A549 (cell line): ENCODE measurements at regions not wholly inside any gene's neighbourhood (a gene's known extent, or its start where the extent isn't known, plus 50 kb on each side); places are given as distances from the start of the nearest gene placed in this dataset.

ENCODE experiments used
- ATAC-seq, 2 experiments: fragments of 200-7000 bp in 1 of 2; fragments of >200 bp in 1 of 2; cut with Nextera tagmentation in 1 of 2; cut with Tn5 transposase in 1 of 2; 3 replicates each; pipeline versions ENCODE4 v1.8.0 to v1.9.1; 2018 to 2020; ENCODE audit warnings: mild to moderate bottlenecking in 1 of 2, moderate library complexity in 1 of 2
- CTCF ChIA-PET: fragments of 300-600 bp; sonication (Branson Sonifier 250); formaldehyde crosslinking; extraction: SDS; loops from one replicate; lab custom pipeline; 2021; ENCODE audit warnings: antibody characterized with exemption, inconsistent platforms; lab: Yijun Ruan, JAX
- POLR2A ChIA-PET: fragments of 350-600 bp; formaldehyde crosslinking; extraction: SDS; loops from one replicate; lab custom pipeline; 2021; ENCODE audit warnings: antibody characterized with exemption, inconsistent platforms; lab: Yijun Ruan, JAX
- DNase-seq, 2 experiments: peaks; one replicate each; pipeline versions ENCODE4 v3.0.0 to v3.0.0-alpha.2; 2011 to 2016; ENCODE audit warnings: low read depth in 1 of 2, low spot score in 1 of 2
- FAIRE-seq: peaks from 2 replicates; lab custom pipeline; 2011; peaks lifted over from hg19 to GRCh38; lab: Jason Lieb, UNC
- H3K27ac ChIP-seq, 2 experiments: fragments of >200 bp; sonication (Bioruptor Twin); formaldehyde crosslinking; 3 replicates each; pipeline ENCODE4 v1.5.1; 2016 to 2017
- H3K4me1 ChIP-seq: fragments of >200 bp; sonication (Bioruptor Twin); formaldehyde crosslinking; 3 replicates; pipeline ENCODE4 v1.6.1; 2016
- H3K4me2 ChIP-seq: fragments of >200 bp; sonication (Bioruptor Twin); formaldehyde crosslinking; 3 replicates; pipeline ENCODE4 v1.6.1; 2016
- H3K4me3 ChIP-seq: fragments of >200 bp; sonication (Bioruptor Twin); formaldehyde crosslinking; 3 replicates; pipeline ENCODE4 v1.5.1; 2016
- H3K9me3 ChIP-seq: fragments of >200 bp; sonication (Bioruptor Twin); formaldehyde crosslinking; 3 replicates; pipeline ENCODE4 v1.6.1; 2016
- CBX8 ChIP-seq: fragments of 200-600 bp; sonication (generic); IDR thresholded peaks from 2 replicates; pipeline ENCODE4 v1.6.1; 2016
- CHD2 ChIP-seq: fragments of 150-350 bp; IDR thresholded peaks from 2 replicates; pipeline ENCODE4 v1.6.1; 2014; ENCODE audit warnings: low read length; ENCODE audit not compliant: partially characterized antibody
- EHF ChIP-seq: fragments of 250-450 bp; sonication (Bioruptor Pico); IDR thresholded peaks from 2 replicates; pipeline ENCODE4 v1.5.0; 2020; ENCODE audit warnings: mild to moderate bottlenecking
- EHMT2 ChIP-seq: fragments of 200-600 bp; sonication (generic); IDR thresholded peaks from 2 replicates; pipeline ENCODE4 v1.6.1; 2016; ENCODE audit warnings: antibody characterized with exemption, low read depth, mild to moderate bottlenecking, moderate library complexity
- GATA3 ChIP-seq: IDR thresholded peaks from 2 replicates; pipeline ENCODE4 v1.6.1; 2012; ENCODE audit warnings: borderline replicate concordance
- HOXA7 ChIP-seq: fragments of 250-450 bp; sonication (Bioruptor Pico); IDR thresholded peaks from 2 replicates; pipeline ENCODE4 v1.5.0; 2020; ENCODE audit warnings: mild to moderate bottlenecking, moderate library complexity
- HOXB5 ChIP-seq: fragments of 250-450 bp; sonication (Bioruptor Pico); IDR thresholded peaks from 2 replicates; pipeline ENCODE4 v1.5.0; 2020; ENCODE audit warnings: mild to moderate bottlenecking, moderate library complexity
- JUN ChIP-seq, 2 experiments: fragments of >200 bp; sonication (Bioruptor Twin); formaldehyde crosslinking; IDR thresholded peaks; 2 replicates in 1 of 2; 3 replicates in 1 of 2; pipeline ENCODE4 v1.6.1; 2016 to 2017
- JUNB ChIP-seq: fragments of >200 bp; sonication (Bioruptor Twin); formaldehyde crosslinking; IDR thresholded peaks from 2 replicates; pipeline ENCODE4 v1.6.1; 2016
- MAZ ChIP-seq: fragments of 150-350 bp; IDR thresholded peaks from 2 replicates; pipeline ENCODE4 v1.6.1; 2014; ENCODE audit warnings: antibody characterized with exemption, low read depth, low read length, borderline replicate concordance
- NPAS2 ChIP-seq: fragments of 250-450 bp; sonication (Bioruptor Pico); IDR thresholded peaks from 2 replicates; pipeline ENCODE4 v1.8.0; 2022; ENCODE audit warnings: mild to moderate bottlenecking, moderate library complexity, borderline replicate concordance
- NR3C1 ChIP-seq: fragments of >200 bp; sonication (Bioruptor Twin); formaldehyde crosslinking; IDR thresholded peaks from 3 replicates; pipeline ENCODE4 v1.6.1; 2017
- PHF8 ChIP-seq: fragments of 200-600 bp; sonication (generic); IDR thresholded peaks from 2 replicates; pipeline ENCODE4 v1.6.1; 2016; ENCODE audit warnings: low read depth, mild to moderate bottlenecking, antibody characterized with exemption, moderate library complexity, borderline replicate concordance
- POLR2AphosphoS2 ChIP-seq: conservative IDR thresholded peaks from 2 replicates; pipeline ENCODE4 v1.6.1; 2012; ENCODE audit warnings: low read length, improper control_type of control experiment, inconsistent platforms
- RARB ChIP-seq: fragments of 250-450 bp; sonication (Bioruptor Pico); IDR thresholded peaks from 2 replicates; pipeline ENCODE4 v1.8.0; 2021; ENCODE audit warnings: mild to moderate bottlenecking, moderate library complexity
- RCOR1 ChIP-seq: fragments of 150-350 bp; IDR thresholded peaks from 2 replicates; pipeline ENCODE4 v1.6.1; 2014; ENCODE audit warnings: antibody characterized with exemption, low read length, low read depth
- RFX5 ChIP-seq: fragments of 450-650 bp; IDR thresholded peaks from 2 replicates; pipeline ENCODE4 v1.7.1; 2014; ENCODE audit warnings: antibody characterized with exemption, mild to moderate bottlenecking, moderate library complexity
- SMC3 ChIP-seq: fragments of >200 bp; sonication (Bioruptor Twin); formaldehyde crosslinking; IDR thresholded peaks from 3 replicates; pipeline ENCODE4 v1.6.1; 2018; ENCODE audit warnings: inconsistent platforms
- SREBF2 ChIP-seq: fragments of 450-650 bp; IDR thresholded peaks from 2 replicates; pipeline ENCODE4 v1.6.1; 2014; ENCODE audit warnings: mild to moderate bottlenecking, moderate library complexity
- TFCP2L1 ChIP-seq: fragments of 250-450 bp; sonication (Bioruptor Pico); IDR thresholded peaks from 2 replicates; pipeline ENCODE4 v1.5.0; 2021; ENCODE audit warnings: mild to moderate bottlenecking
- TP53 ChIP-seq: fragments of 250-450 bp; sonication (Bioruptor Pico); IDR thresholded peaks from 2 replicates; pipeline ENCODE4 v1.5.0; 2021; ENCODE audit warnings: mild to moderate bottlenecking, moderate library complexity
- ZNF302 ChIP-seq: fragments of 250-450 bp; sonication (Bioruptor Pico); IDR thresholded peaks from 2 replicates; pipeline ENCODE4 v1.9.0; 2021; ENCODE audit warnings: inconsistent platforms, mild to moderate bottlenecking, moderate library complexity
- ZSCAN20 ChIP-seq: fragments of 250-450 bp; sonication (Bioruptor Pico); IDR thresholded peaks from 2 replicates; pipeline ENCODE4 v1.8.0; 2022; ENCODE audit warnings: mild to moderate bottlenecking, moderate library complexity
- WGBS: methylation state at CpG from one replicate; pipeline ENCODE4 v1.1.6; 2017; ENCODE audit errors: missing lambda C conversion rate; 5-methylcytosine and 5-hydroxymethylcytosine counted together
- TF ChIP-seq, protein P1 (sequence below): fragments of 250-450 bp; sonication (Bioruptor Pico); IDR thresholded peaks from 2 replicates; pipeline ENCODE4 v1.5.0; 2020; ENCODE audit warnings: low read depth, mild to moderate bottlenecking, moderate library complexity
- TF ChIP-seq, protein P2 (sequence below): fragments of >200 bp; sonication (Bioruptor Twin); formaldehyde crosslinking; IDR thresholded peaks from 3 replicates; pipeline ENCODE4 v1.6.1; 2016
- TF ChIP-seq, protein P3 (sequence below): fragments of 250-450 bp; sonication (Bioruptor Pico); IDR thresholded peaks from 2 replicates; pipeline ENCODE4 v1.5.0; 2021; ENCODE audit warnings: mild to moderate bottlenecking, moderate library complexity, borderline replicate concordance
- TF ChIP-seq, protein P4 (sequence below): IDR thresholded peaks from 2 replicates; pipeline ENCODE4 v1.6.1; 2012; ENCODE audit warnings: low read depth, borderline replicate concordance

DNA sequence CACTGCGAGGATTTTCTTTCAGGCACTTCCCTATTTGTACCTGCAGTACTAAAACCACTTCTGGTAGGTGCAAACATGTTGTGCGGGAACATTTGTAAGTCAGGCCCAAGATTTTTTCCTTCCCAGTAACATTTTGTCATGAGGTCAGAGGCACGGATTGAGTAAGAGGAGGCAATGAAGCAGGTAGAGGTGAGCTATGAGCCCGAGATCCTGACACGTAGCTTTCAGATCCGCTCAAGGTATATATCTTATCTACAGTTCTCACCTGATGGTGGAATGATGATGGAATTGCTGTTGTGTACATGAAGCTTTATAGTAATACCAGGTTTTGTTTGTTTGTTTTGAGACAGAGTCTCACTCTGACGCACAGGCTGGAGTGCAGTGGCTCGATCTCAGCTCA is 497.5 kb downstream of the NR2F2 start:
- 11% methylated on average over 8 of the region's 8 CpGs for WGBS
- CTCF ChIA-PET, result interaction anchor here (1.2 kb wide), 1 partner anchor 57 kb away, joined by 3 read pairs; no protein-coding TSS in a partner anchor
- H3K9me3 ChIP-seq, result no peaks in the 10 kb centered on the region
- H3K4me2 ChIP-seq, result no peak overlapping the region
- H3K27ac ChIP-seq, result no peak overlapping the region
- no peaks in the 10 kb centered on the region for H3K4me1 ChIP-seq
- no peak for ATAC-seq
- H3K4me3 ChIP-seq, result no peak overlapping the region
- no peak for TF ChIP-seq HOXB5 (CRISPR knock-in tag)
- TF ChIP-seq, protein P1, sequence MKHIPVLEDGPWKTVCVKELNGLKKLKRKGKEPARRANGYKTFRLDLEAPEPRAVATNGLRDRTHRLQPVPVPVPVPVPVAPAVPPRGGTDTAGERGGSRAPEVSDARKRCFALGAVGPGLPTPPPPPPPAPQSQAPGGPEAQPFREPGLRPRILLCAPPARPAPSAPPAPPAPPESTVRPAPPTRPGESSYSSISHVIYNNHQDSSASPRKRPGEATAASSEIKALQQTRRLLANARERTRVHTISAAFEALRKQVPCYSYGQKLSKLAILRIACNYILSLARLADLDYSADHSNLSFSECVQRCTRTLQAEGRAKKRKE (CRISPR knock-in tag), result no peak
- TF ChIP-seq TP53 (CRISPR knock-in tag), result no peak
- TF ChIP-seq GATA3, result no peak
- TF ChIP-seq NR3C1, result no peak
- no peak for TF ChIP-seq ZSCAN20 (CRISPR knock-in tag)
- TF ChIP-seq SREBF2, result no peak
- no peak for TF ChIP-seq CHD2
- TF ChIP-seq HOXA7 (CRISPR knock-in tag), result no peak
- TF ChIP-seq ZNF302 (CRISPR knock-in tag), result no peak
- TF ChIP-seq PHF8, result no peak
- no peak for TF ChIP-seq EHMT2
- TF ChIP-seq NPAS2, result no peak
- no peak for TF ChIP-seq TFCP2L1 (CRISPR knock-in tag)
- TF ChIP-seq, protein P2, sequence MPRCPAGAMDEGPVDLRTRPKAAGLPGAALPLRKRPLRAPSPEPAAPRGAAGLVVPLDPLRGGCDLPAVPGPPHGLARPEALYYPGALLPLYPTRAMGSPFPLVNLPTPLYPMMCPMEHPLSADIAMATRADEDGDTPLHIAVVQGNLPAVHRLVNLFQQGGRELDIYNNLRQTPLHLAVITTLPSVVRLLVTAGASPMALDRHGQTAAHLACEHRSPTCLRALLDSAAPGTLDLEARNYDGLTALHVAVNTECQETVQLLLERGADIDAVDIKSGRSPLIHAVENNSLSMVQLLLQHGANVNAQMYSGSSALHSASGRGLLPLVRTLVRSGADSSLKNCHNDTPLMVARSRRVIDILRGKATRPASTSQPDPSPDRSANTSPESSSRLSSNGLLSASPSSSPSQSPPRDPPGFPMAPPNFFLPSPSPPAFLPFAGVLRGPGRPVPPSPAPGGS, result no peak
- TF ChIP-seq, protein P3, sequence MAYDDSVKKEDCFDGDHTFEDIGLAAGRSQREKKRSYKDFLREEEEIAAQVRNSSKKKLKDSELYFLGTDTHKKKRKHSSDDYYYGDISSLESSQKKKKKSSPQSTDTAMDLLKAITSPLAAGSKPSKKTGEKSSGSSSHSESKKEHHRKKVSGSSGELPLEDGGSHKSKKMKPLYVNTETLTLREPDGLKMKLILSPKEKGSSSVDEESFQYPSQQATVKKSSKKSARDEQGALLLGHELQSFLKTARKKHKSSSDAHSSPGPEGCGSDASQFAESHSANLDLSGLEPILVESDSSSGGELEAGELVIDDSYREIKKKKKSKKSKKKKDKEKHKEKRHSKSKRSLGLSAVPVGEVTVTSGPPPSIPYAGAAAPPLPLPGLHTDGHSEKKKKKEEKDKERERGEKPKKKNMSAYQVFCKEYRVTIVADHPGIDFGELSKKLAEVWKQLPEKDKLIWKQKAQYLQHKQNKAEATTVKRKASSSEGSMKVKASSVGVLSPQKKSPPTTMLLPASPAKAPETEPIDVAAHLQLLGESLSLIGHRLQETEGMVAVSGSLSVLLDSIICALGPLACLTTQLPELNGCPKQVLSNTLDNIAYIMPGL (CRISPR knock-in tag), result no peak
- no peak for TF ChIP-seq RFX5
- no peak for TF ChIP-seq RARB (CRISPR knock-in tag)
- no peak for TF ChIP-seq SMC3
- TF ChIP-seq, all 56 proteins: peak for 0
- no peak for FAIRE-seq
- POLR2A ChIA-PET, result no interaction called here
- no peak for DNase-seq

DNA sequence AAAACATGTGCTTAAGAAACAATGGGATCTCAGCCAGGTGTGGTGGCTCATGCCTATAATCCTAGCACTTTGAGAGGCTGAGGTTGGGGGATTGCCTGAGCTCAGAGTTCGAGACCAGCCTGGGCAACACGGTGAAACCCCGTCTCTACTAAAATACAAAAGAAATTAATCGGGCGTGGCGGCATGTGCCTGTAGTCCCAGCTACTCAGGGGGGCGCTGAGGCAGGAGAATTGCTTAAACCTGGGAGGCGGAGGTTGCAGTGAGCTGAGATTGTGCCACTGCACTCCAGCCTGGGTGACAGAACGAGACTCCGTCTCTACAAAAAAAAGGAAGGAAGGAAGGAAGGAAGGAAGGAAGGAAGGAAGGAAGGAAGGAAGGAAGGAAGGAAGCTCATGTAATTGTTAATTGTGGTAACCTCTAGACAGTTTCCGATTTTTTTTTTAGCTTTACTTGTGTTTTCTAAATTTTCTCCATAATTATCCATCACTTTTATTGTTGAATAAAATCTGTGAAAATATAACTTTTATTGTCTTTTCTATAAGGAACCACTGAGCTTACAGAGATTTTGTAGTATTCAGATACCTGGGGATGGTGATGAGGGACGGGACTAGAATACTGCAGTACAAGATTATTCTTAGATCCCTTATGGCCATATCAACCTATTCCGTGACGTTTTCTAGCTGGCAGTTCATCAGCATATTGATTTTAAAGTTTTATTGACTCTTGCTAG is 506.9 kb downstream of the NR2F2 start:
- 29% methylated on average over 13 of the region's 14 CpGs for WGBS
- Histone ChIP-seq H3K27ac (no peak overlapping the region), H3K4me1 (no peaks in the 10 kb centered on the region), H3K9me3 (no peaks in the 10 kb centered on the region; the same call in 2 of the 3 replicates)
- TF ChIP-seq CBX8 (no peak), RARB (CRISPR knock-in tag) (no peak), PHF8 (no peak), ZSCAN20 (CRISPR knock-in tag) (no peak), JUNB (no peak), EHF (CRISPR knock-in tag) (no peak), EHMT2 (no peak), POLR2AphosphoS2 (no peak), JUN (IDR thresholded peaks at IDR 0.05) (no peak), HOXB5 (CRISPR knock-in tag) (no peak), RFX5 (no peak), RCOR1 (no peak), MAZ (no peak)
- TF ChIP-seq, protein P4, sequence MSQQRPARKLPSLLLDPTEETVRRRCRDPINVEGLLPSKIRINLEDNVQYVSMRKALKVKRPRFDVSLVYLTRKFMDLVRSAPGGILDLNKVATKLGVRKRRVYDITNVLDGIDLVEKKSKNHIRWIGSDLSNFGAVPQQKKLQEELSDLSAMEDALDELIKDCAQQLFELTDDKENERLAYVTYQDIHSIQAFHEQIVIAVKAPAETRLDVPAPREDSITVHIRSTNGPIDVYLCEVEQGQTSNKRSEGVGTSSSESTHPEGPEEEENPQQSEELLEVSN, result no peak
- TF ChIP-seq, protein P2, result no peak
- TF ChIP-seq, protein P1 (CRISPR knock-in tag), result no peak
- TF ChIP-seq, all 56 proteins: peak for 0
- DNase-seq (no peak), FAIRE-seq (no peak), ATAC-seq (no peak)
- H3K4me2 ChIP-seq, result no peak overlapping the region
- CTCF ChIA-PET, result no interaction called here
- POLR2A ChIA-PET, result no interaction called here
- no peak overlapping the region for H3K4me3 ChIP-seq
